ENCODE measurements at regions not wholly inside any gene's neighbourhood (a gene's known extent, or its start where the extent isn't known, plus 50 kb on each side); places are given as distances from the start of the nearest gene placed in this dataset.

GRCh38 chr18:78165525-78165924, 814.1 kb upstream of the SALL3 start:
- DNase-seq (ENCODE audit: low spot score) (no peak), FAIRE-seq (no peak), ATAC-seq (no peak)
- in situ Hi-C loops (cut with HindIII; ENCODE audit: extremely low pct_ligation_motif_present, low pct_unique_long_range_greater_than_20kb) (no loop called here), intact Hi-C loops (cut with micrococcal nuclease; ENCODE audit: unreplicated experiment) (no loop called here)
- Histone ChIP-seq H3K27me3 (ENCODE audit: control insufficient read depth in 1 of 2, insufficient read depth in 2 of 2, low read length in 2 of 2) (no peaks in the 10 kb centered on the region; a peak in 3 of 5 replicates), H3K9ac (ENCODE audit: insufficient read depth, low read depth, low read length) (no peak overlapping the region), H3K27ac (ENCODE audit: extremely low read length, insufficient read depth, low read length) (no peak overlapping the region), H3K4me2 (ENCODE audit: low read depth, low read length) (no peak overlapping the region), H3K4me1 (ENCODE audit: insufficient read depth, low read length) (no peaks in the 10 kb centered on the region), H3K36me3 (replicated peaks in 1 of 2; ENCODE audit: control insufficient read depth in 1 of 2, insufficient read depth in 2 of 2, low read length in 2 of 2) (no peaks in the 10 kb centered on the region), H3K9me3 (ENCODE audit: low read length) (no peaks in the 10 kb centered on the region), H2AFZ (ENCODE audit: low read length) (no peak overlapping the region), H3K79me2 (ENCODE audit: insufficient read depth, low read length) (no peaks in the 10 kb centered on the region), H4K20me1 (ENCODE audit: insufficient read depth, low read length) (no peaks in the 10 kb centered on the region), H3K4me3 (replicated peaks in 1 of 3; ENCODE audit: insufficient read depth in 1 of 3, low read depth in 2 of 3, low read length in 3 of 3) (no peak overlapping the region)
- POLR2A ChIA-PET: no interaction called here
- CTCF ChIA-PET (ENCODE audit: low intra/inter-chr PET ratio, low total read pairs): no interaction called here
- BruUV-seq (replicated peaks): no TSS peak
- WGBS (ENCODE audit: low lambda C conversion rate): 2% methylated on average over 6 of the region's 7 CpGs
- TF ChIP-seq MIER2 (CRISPR knock-in tag; IDR thresholded peaks at IDR 0.05) (no peak), ZHX2 (IDR thresholded peaks at IDR 0.05; ENCODE audit: low read depth) (no peak), ZHX2 (CRISPR knock-in tag; IDR thresholded peaks at IDR 0.05; ENCODE audit: borderline replicate concordance) (no peak), ADNP (CRISPR knock-in tag; IDR thresholded peaks at IDR 0.05) (no peak), MTA1 (CRISPR knock-in tag; IDR thresholded peaks at IDR 0.05; ENCODE audit: borderline replicate concordance) (no peak), PRMT3 (CRISPR knock-in tag; IDR thresholded peaks at IDR 0.05; ENCODE audit: borderline replicate concordance, low read depth) (no peak), ZNF83 (CRISPR knock-in tag; IDR thresholded peaks at IDR 0.05; ENCODE audit: borderline replicate concordance) (no peak), KDM3A (CRISPR knock-in tag; IDR thresholded peaks at IDR 0.05; ENCODE audit: low read depth) (no peak), SRF (IDR thresholded peaks at IDR 0.05; ENCODE audit: low read depth, low read length) (no peak), MYPOP (CRISPR knock-in tag; IDR thresholded peaks at IDR 0.05) (no peak), ZNF501 (CRISPR knock-in tag; IDR thresholded peaks at IDR 0.05) (no peak), ZBTB37 (CRISPR knock-in tag; IDR thresholded peaks at IDR 0.05) (no peak), MLX (CRISPR knock-in tag; IDR thresholded peaks at IDR 0.05) (no peak), CTCF (CRISPR knock-in tag; IDR thresholded peaks at IDR 0.05) (no peak), BHLHE40 (IDR thresholded peaks at IDR 0.05; ENCODE audit: low read length) (no peak), ZNF724P (CRISPR knock-in tag; IDR thresholded peaks at IDR 0.05; ENCODE audit: borderline replicate concordance) (no peak)

All from HepG2 (cell line).